ENCODE measurements at regions not wholly inside any gene's neighbourhood (a gene's known extent, or its start where the extent isn't known, plus 50 kb on each side); places are given as distances from the start of the nearest gene placed in this dataset.

DNA sequence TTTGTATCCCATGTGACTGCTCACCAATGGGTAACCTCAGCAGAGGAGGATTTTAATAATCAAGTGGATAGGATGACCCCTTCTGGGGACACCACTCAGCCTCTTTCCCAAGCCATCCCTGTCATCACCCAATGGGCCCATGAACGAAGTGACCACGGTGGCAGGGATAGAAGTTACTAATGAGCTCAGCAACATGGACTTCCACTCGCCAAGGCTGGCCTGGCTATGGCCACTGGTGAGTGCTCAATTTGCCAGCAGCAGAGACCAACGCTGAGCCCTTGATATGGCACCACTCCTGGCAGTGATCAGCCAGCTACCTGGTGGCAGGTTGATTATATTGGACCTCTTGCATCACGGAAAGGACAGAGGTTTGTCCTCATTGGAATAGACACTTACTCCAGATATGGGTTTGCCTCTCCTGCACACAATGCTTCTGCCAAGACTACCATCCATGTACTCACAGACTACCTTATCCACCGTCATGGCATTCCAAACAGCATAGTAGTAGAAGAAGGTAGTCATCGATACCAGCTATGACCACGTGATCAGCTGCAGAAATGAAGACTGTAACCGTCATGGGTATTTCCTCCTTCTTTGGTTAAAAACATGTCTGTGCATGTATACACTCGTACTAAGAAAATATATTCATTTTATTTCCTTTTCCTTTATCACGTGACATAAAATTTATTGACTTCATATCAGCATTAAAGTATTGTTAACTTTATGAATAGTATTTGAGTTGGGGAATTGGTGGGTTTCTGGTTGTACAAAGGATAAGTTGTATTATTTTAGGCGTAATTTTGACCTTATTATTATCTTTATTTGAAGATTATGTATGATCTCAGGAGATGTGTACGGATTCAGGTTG, 562.6 kb downstream of the PTPRU start:
- no peak for TF ChIP-seq NFE2 (CRISPR knock-in tag; IDR thresholded peaks at IDR 0.05)
- TF ChIP-seq GATAD2A (CRISPR knock-in tag; IDR thresholded peaks at IDR 0.05) = no peak
- TF ChIP-seq, protein P1, sequence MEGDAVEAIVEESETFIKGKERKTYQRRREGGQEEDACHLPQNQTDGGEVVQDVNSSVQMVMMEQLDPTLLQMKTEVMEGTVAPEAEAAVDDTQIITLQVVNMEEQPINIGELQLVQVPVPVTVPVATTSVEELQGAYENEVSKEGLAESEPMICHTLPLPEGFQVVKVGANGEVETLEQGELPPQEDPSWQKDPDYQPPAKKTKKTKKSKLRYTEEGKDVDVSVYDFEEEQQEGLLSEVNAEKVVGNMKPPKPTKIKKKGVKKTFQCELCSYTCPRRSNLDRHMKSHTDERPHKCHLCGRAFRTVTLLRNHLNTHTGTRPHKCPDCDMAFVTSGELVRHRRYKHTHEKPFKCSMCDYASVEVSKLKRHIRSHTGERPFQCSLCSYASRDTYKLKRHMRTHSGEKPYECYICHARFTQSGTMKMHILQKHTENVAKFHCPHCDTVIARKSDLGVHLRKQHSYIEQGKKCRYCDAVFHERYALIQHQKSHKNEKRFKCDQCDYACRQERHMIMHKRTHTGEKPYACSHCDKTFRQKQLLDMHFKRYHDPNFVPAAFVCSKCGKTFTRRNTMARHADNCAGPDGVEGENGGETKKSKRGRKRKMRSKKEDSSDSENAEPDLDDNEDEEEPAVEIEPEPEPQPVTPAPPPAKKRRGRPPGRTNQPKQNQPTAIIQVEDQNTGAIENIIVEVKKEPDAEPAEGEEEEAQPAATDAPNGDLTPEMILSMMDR (CRISPR knock-in tag; IDR thresholded peaks at IDR 0.05) = no peak
